ENCODE measurements at regions not wholly inside any gene's neighbourhood (a gene's known extent, or its start where the extent isn't known, plus 50 kb on each side); places are given as distances from the start of the nearest gene placed in this dataset.

GRCh38 chr15:96417760-96418130 lies 87.2 kb downstream of the NR2F2 start:
- no peak for TF ChIP-seq RAD21 (IDR thresholded peaks at IDR 0.05; ENCODE audit: low read depth)
- no peak for TF ChIP-seq CEBPB (IDR thresholded peaks at IDR 0.05)
- no peak for TF ChIP-seq EP300 (IDR thresholded peaks at IDR 0.05; ENCODE audit: borderline replicate concordance)
- no peak for TF ChIP-seq FOXM1 (IDR thresholded peaks at IDR 0.05; ENCODE audit: borderline replicate concordance, low read depth)
- TF ChIP-seq EGR1 (IDR thresholded peaks at IDR 0.05), result no peak
- TF ChIP-seq TEAD4 (IDR thresholded peaks at IDR 0.05), result no peak

GRCh38 chr15:96418146-96418545 lies 87.6 kb downstream of the NR2F2 start:
- TF ChIP-seq TCF12 (IDR thresholded peaks at IDR 0.05; ENCODE audit: low read depth) (no peak), MAX (IDR thresholded peaks at IDR 0.05) (no peak), TEAD4 (IDR thresholded peaks at IDR 0.05) (no peak), TAF1 (IDR thresholded peaks at IDR 0.05; ENCODE audit: low read depth) (no peak), ZBTB7A (IDR thresholded peaks at IDR 0.05; ENCODE audit: low read depth) (no peak), NFIC (IDR thresholded peaks at IDR 0.05) (no peak), FOXM1 (IDR thresholded peaks at IDR 0.05; ENCODE audit: borderline replicate concordance, low read depth) (no peak), USF1 (IDR thresholded peaks at IDR 0.05) (no peak), CREB1 (IDR thresholded peaks at IDR 0.05; ENCODE audit: low read depth) (no peak), YY1 (IDR thresholded peaks at IDR 0.05; ENCODE audit: low read depth) (no peak), EP300 (IDR thresholded peaks at IDR 0.05; ENCODE audit: borderline replicate concordance) (no peak), RAD21 (IDR thresholded peaks at IDR 0.05; ENCODE audit: low read depth) (no peak), EGR1 (IDR thresholded peaks at IDR 0.05) (no peak), CEBPB (IDR thresholded peaks at IDR 0.05) (no peak), REST (IDR thresholded peaks at IDR 0.05; ENCODE audit: low read depth) (no peak)

- TF ChIP-seq USF1 (IDR thresholded peaks at IDR 0.05) (no peak), EP300 (IDR thresholded peaks at IDR 0.05; ENCODE audit: borderline replicate concordance) (no peak), EGR1 (IDR thresholded peaks at IDR 0.05) (no peak), REST (IDR thresholded peaks at IDR 0.05; ENCODE audit: low read depth) (no peak), CREB1 (IDR thresholded peaks at IDR 0.05; ENCODE audit: low read depth) (no peak), ZBTB7A (IDR thresholded peaks at IDR 0.05; ENCODE audit: low read depth) (no peak), TEAD4 (IDR thresholded peaks at IDR 0.05) (no peak), TAF1 (IDR thresholded peaks at IDR 0.05; ENCODE audit: low read depth) (no peak), RAD21 (IDR thresholded peaks at IDR 0.05; ENCODE audit: low read depth) (no peak), MAX (IDR thresholded peaks at IDR 0.05) (no peak), TCF12 (IDR thresholded peaks at IDR 0.05; ENCODE audit: low read depth) (no peak)
Observed at GRCh38 chr15:96421178-96421601, 90.7 kb downstream of the NR2F2 start.

- no peak for TF ChIP-seq NFIC (IDR thresholded peaks at IDR 0.05)
- no peak for TF ChIP-seq CEBPB (IDR thresholded peaks at IDR 0.05)
- TF ChIP-seq EGR1 (IDR thresholded peaks at IDR 0.05), result no peak
- TF ChIP-seq EP300 (IDR thresholded peaks at IDR 0.05; ENCODE audit: borderline replicate concordance), result no peak
- no peak for TF ChIP-seq TAF1 (IDR thresholded peaks at IDR 0.05; ENCODE audit: low read depth)
- TF ChIP-seq MAX (IDR thresholded peaks at IDR 0.05), result no peak
- no peak for TF ChIP-seq CREB1 (IDR thresholded peaks at IDR 0.05; ENCODE audit: low read depth)
- TF ChIP-seq YY1 (IDR thresholded peaks at IDR 0.05; ENCODE audit: low read depth), result no peak
- TF ChIP-seq RAD21 (IDR thresholded peaks at IDR 0.05; ENCODE audit: low read depth), result no peak
- TF ChIP-seq REST (IDR thresholded peaks at IDR 0.05; ENCODE audit: low read depth), result no peak
- TF ChIP-seq FOXM1 (IDR thresholded peaks at IDR 0.05; ENCODE audit: borderline replicate concordance, low read depth), result no peak
- TF ChIP-seq TCF12 (IDR thresholded peaks at IDR 0.05; ENCODE audit: low read depth), result no peak
- no peak for TF ChIP-seq USF1 (IDR thresholded peaks at IDR 0.05)
- no peak for TF ChIP-seq ZBTB7A (IDR thresholded peaks at IDR 0.05; ENCODE audit: low read depth)
- no peak for TF ChIP-seq TEAD4 (IDR thresholded peaks at IDR 0.05)
Observed at GRCh38 chr15:96422125-96422524, 91.6 kb downstream of the NR2F2 start.
